ENCODE measurements at regions not wholly inside any gene's neighbourhood (a gene's known extent, or its start where the extent isn't known, plus 50 kb on each side); places are given as distances from the start of the nearest gene placed in this dataset.

DNA sequence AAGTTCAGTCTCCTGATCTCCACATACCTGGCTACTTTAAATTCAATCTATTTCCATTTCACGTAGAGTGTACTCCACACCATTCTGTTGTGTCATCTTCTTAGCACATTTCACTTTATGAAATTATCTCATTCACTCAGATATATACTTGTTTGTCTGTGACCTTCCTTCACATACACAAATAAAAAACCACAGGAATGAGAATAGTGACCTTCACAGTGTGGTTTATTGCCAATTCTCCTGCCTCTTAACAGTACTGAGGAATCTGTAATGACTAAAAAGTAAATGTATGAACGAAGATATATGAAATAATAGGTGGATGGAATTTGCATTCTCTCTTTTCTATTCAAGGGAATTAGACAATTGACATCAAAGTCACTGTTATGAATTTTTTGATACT, 183.9 kb upstream of the PCDH7 start:
- TF ChIP-seq E2F6 (IDR thresholded peaks at IDR 0.05) (no peak), POLR2A (IDR thresholded peaks at IDR 0.05; ENCODE audit: control extremely low read depth in 1 of 2, low read depth in 2 of 2, low read length in 2 of 2) (no peak), POLR2AphosphoS5 (IDR thresholded peaks at IDR 0.05; ENCODE audit: low read depth, low read length) (no peak)
